ENCODE measurements at regions not wholly inside any gene's neighbourhood (a gene's known extent, or its start where the extent isn't known, plus 50 kb on each side); places are given as distances from the start of the nearest gene placed in this dataset.
"Not testable (repeated sequence)": the region's sequence is repeated elsewhere in the genome, so short reads cannot be mapped to it uniquely, and the experiment has no call there.

- DNase-seq, result no peak
These were observed 130.1 kb upstream of the KLF12 start for GRCh38 chr13:74264333-74264732.

- DNase-seq, result not testable (repeated sequence)
These were observed 126.2 kb upstream of the KLF12 start for GRCh38 chr13:74260420-74260819.

- DNase-seq, result no peak
These were observed 125.4 kb upstream of the KLF12 start for GRCh38 chr13:74259641-74260040.

- DNase-seq, result no peak
These were observed 124.8 kb upstream of the KLF12 start for GRCh38 chr13:74258961-74259360.

- DNase-seq, result no peak
These were observed 122.8 kb upstream of the KLF12 start for GRCh38 chr13:74256969-74257368.

GRCh38 chr13:74253161-74253560 is 119.0 kb upstream of the KLF12 start:
- DNase-seq, result no peak

GRCh38 chr13:74251778-74252519 is 117.7 kb upstream of the KLF12 start:
- DNase-seq, result no peak

GRCh38 chr13:74250738-74251190 is 116.6 kb upstream of the KLF12 start:
- no peak for DNase-seq

GRCh38 chr13:74248477-74248876 is 114.3 kb upstream of the KLF12 start:
- DNase-seq, result no peak

- DNase-seq, result peak; percentile 28 to 34
These were observed 112.3 kb upstream of the KLF12 start for GRCh38 chr13:74246487-74246886.

- no peak for DNase-seq
These were observed 109.7 kb upstream of the KLF12 start for GRCh38 chr13:74243637-74244526.

GRCh38 chr13:74241343-74241742 is 107.1 kb upstream of the KLF12 start:
- not testable (repeated sequence) for DNase-seq

- DNase-seq, result no peak
These were observed 96.8 kb upstream of the KLF12 start for GRCh38 chr13:74230984-74231501.

- no peak for DNase-seq
These were observed 95.0 kb upstream of the KLF12 start for GRCh38 chr13:74229242-74229641.

- no peak for DNase-seq
These were observed 93.4 kb upstream of the KLF12 start for GRCh38 chr13:74227476-74228158.

- DNase-seq, result no peak
These were observed 92.7 kb upstream of the KLF12 start for GRCh38 chr13:74226791-74227475.

- DNase-seq, result no peak
These were observed 87.5 kb upstream of the KLF12 start for GRCh38 chr13:74221752-74222151.

GRCh38 chr13:74219566-74219965 is 85.4 kb upstream of the KLF12 start:
- DNase-seq, result no peak

GRCh38 chr13:74218291-74218690 is 84.1 kb upstream of the KLF12 start:
- peak; percentile 25 to 39 for DNase-seq

- DNase-seq, result no peak
These were observed 83.6 kb upstream of the KLF12 start for GRCh38 chr13:74217811-74218210.

GRCh38 chr13:74215420-74215819 is 81.2 kb upstream of the KLF12 start:
- DNase-seq, result no peak

GRCh38 chr13:74214321-74214720 is 80.1 kb upstream of the KLF12 start:
- no peak for DNase-seq

Measured in activated CD4-positive, alpha-beta T cell treated with anti-CD3 and anti-CD28 coated beads, Interleukin-2, amount 50 U/mL, for 4 hours (primary cell).